H1 (cell line): ENCODE measurements at regions not wholly inside any gene's neighbourhood (a gene's known extent, or its start where the extent isn't known, plus 50 kb on each side); places are given as distances from the start of the nearest gene placed in this dataset.

ENCODE experiments used
- CTCF ChIA-PET: fragments of 300-600 bp; sonication (Branson Sonifier 250); formaldehyde crosslinking; loops from one replicate; lab custom pipeline; 2021; ENCODE audit not compliant: partially characterized antibody; lab: Charles Lee
- POLR2A ChIA-PET: fragments of 300-600 bp; sonication (Branson Sonifier 250); formaldehyde crosslinking; loops from one replicate; lab custom pipeline; 2021; ENCODE audit warnings: inconsistent platforms; ENCODE audit not compliant: partially characterized antibody; lab: Charles Lee
- DNase-seq, 2 experiments: peaks; one replicate each; pipeline versions ENCODE4 v3.0.0 to v3.0.0-alpha.2; 2010 to 2022; ENCODE audit warnings: low spot score in 2 of 2, low read depth in 1 of 2, mixed read lengths in 1 of 2
- FAIRE-seq: peaks from 2 replicates; lab custom pipeline; 2011; peaks lifted over from hg19 to GRCh38; lab: Jason Lieb, UNC
- H2AFZ ChIP-seq: 2 replicates; pipeline ENCODE4 v1.8.1; 2012; ENCODE audit warnings: low read length, inconsistent platforms
- H2AK5ac ChIP-seq: 2 replicates; pipeline ENCODE4 v1.6.1; 2013; ENCODE audit warnings: low read depth, low read length
- H2BK120ac ChIP-seq: replicated peaks from 2 replicates; pipeline ENCODE3; 2013; ENCODE audit warnings: low read depth, low read length, inconsistent platforms
- H2BK12ac ChIP-seq: 2 replicates; pipeline ENCODE4 v1.6.1; 2013; ENCODE audit warnings: low read depth, low read length
- H2BK15ac ChIP-seq: 2 replicates; pipeline ENCODE4 v1.6.1; 2013; ENCODE audit warnings: low read length
- H2BK20ac ChIP-seq: 2 replicates; pipeline ENCODE4 v1.6.1; 2013; ENCODE audit warnings: low read length
- H2BK5ac ChIP-seq: 2 replicates; pipeline ENCODE4 v1.6.1; 2013; ENCODE audit warnings: low read depth, low read length
- H3K14ac ChIP-seq: 2 replicates; pipeline ENCODE4 v1.6.1; 2013; ENCODE audit warnings: inconsistent platforms; ENCODE audit not compliant: insufficient read length
- H3K18ac ChIP-seq: 2 replicates; pipeline ENCODE4 v1.6.1; 2013; ENCODE audit warnings: low read length; ENCODE audit errors: extremely low read depth
- H3K23ac ChIP-seq: 2 replicates; pipeline ENCODE4 v1.6.1; 2013; ENCODE audit warnings: inconsistent platforms; ENCODE audit not compliant: insufficient read length
- H3K23me2 ChIP-seq: 2 replicates; pipeline ENCODE4 v1.6.1; 2013; ENCODE audit warnings: low read depth, low read length
- H3K27ac ChIP-seq: 2 replicates; pipeline ENCODE4 v1.6.1; 2011; ENCODE audit warnings: low read depth, low read length, inconsistent platforms
- H3K27me3 ChIP-seq, 4 experiments: replicated peaks in 1 of 4; 1 replicate in 1 of 4; 2 replicates in 3 of 4; pipeline versions ENCODE4 v1.6.1 to v1.8.1; 2011 to 2013; ENCODE audit warnings: low read length in 3 of 4, mild to moderate bottlenecking in 3 of 4, inconsistent platforms in 2 of 4, mixed read lengths in 2 of 4, moderate library complexity in 1 of 4; ENCODE audit not compliant: control insufficient read depth in 3 of 4, insufficient read depth in 3 of 4; ENCODE audit errors: extremely low read depth in 1 of 4
- H3K36me3 ChIP-seq, 4 experiments: 2 replicates each; pipeline versions ENCODE4 v1.6.1 to v1.8.1; 2011 to 2013; ENCODE audit warnings: mild to moderate bottlenecking in 4 of 4, low read length in 3 of 4, moderate library complexity in 2 of 4, control low read depth in 1 of 4, inconsistent platforms in 1 of 4; ENCODE audit not compliant: insufficient read depth in 4 of 4, control insufficient read depth in 2 of 4
- H3K4ac ChIP-seq: replicated peaks from 2 replicates; pipeline ENCODE3; 2013; ENCODE audit warnings: low read length, low read depth, mixed read lengths, inconsistent platforms; ENCODE audit not compliant: insufficient read length
- H3K4me1 ChIP-seq, 4 experiments: replicated peaks in 1 of 4; 1 replicate in 1 of 4; 2 replicates in 3 of 4; pipeline versions ENCODE4 v1.6.1 to v1.8.1; 2011 to 2013; ENCODE audit warnings: low read length in 3 of 4, inconsistent platforms in 2 of 4, mixed read lengths in 1 of 4; ENCODE audit not compliant: insufficient read depth in 4 of 4, control insufficient read depth in 3 of 4
- H3K4me2 ChIP-seq, 2 experiments: 2 replicates each; pipeline versions ENCODE4 v1.6.1 to v1.8.1; 2011 to 2013; ENCODE audit warnings: low read depth in 2 of 2, low read length in 2 of 2, control low read depth in 1 of 2, inconsistent platforms in 1 of 2, mild to moderate bottlenecking in 1 of 2; ENCODE audit not compliant: insufficient read depth in 1 of 2
- H3K4me3 ChIP-seq, 4 experiments: fragments of 200-600, 300-600 bp in 1 of 4; sonication (generic), shearing (Covaris generic), sonication (Bioruptor Twin) in 1 of 4; 2 replicates each; pipeline versions ENCODE4 v1.5.1 to v1.8.1; 2011 to 2016; ENCODE audit warnings: low read length in 4 of 4, low read depth in 3 of 4, control low read depth in 2 of 4, inconsistent platforms in 2 of 4, mild to moderate bottlenecking in 2 of 4, mixed read lengths in 1 of 4, moderate library complexity in 1 of 4; ENCODE audit not compliant: insufficient read depth in 2 of 4; ENCODE audit errors: extremely low read depth in 1 of 4
- H3K56ac ChIP-seq: replicated peaks from 2 replicates; pipeline ENCODE3; 2013; ENCODE audit warnings: low read depth, mild to moderate bottlenecking, mixed read lengths, low read length, inconsistent platforms; ENCODE audit not compliant: insufficient read length
- H3K79me1 ChIP-seq: 2 replicates; pipeline ENCODE4 v1.6.1; 2013; ENCODE audit warnings: low read depth, low read length, control low read depth
- H3K79me2 ChIP-seq, 2 experiments: 2 replicates each; pipeline versions ENCODE4 v1.6.1 to v1.8.1; 2012 to 2013; ENCODE audit warnings: low read length in 2 of 2, mild to moderate bottlenecking in 2 of 2, inconsistent platforms in 1 of 2; ENCODE audit not compliant: insufficient read depth in 2 of 2, control insufficient read depth in 1 of 2
- H3K9ac ChIP-seq, 4 experiments: replicated peaks in 1 of 4; 1 replicate in 1 of 4; 2 replicates in 3 of 4; pipeline versions ENCODE4 v1.6.1 to v1.8.1; 2011 to 2013; ENCODE audit warnings: low read depth in 3 of 4, low read length in 3 of 4, control low read depth in 2 of 4, mild to moderate bottlenecking in 2 of 4, moderate library complexity in 2 of 4, inconsistent platforms in 1 of 4; ENCODE audit errors: extremely low read depth in 1 of 4
- H3K9me3 ChIP-seq, 2 experiments: 2 replicates each; pipeline versions ENCODE4 v1.6.1 to v1.8.1; 2012 to 2013; ENCODE audit warnings: mild to moderate bottlenecking in 2 of 2, moderate library complexity in 2 of 2, control low read depth in 1 of 2, inconsistent platforms in 1 of 2, low read depth in 1 of 2, low read length in 1 of 2, mixed read lengths in 1 of 2; ENCODE audit not compliant: insufficient read depth in 2 of 2
- H4K20me1 ChIP-seq, 2 experiments: replicated peaks in 1 of 2; 2 replicates each; pipeline versions ENCODE3 to v1.8.1; 2011 to 2013; ENCODE audit warnings: inconsistent platforms in 2 of 2, low read length in 2 of 2, mild to moderate bottlenecking in 1 of 2; ENCODE audit not compliant: insufficient read depth in 2 of 2, control insufficient read depth in 1 of 2
- H4K5ac ChIP-seq: 2 replicates; pipeline ENCODE4 v1.6.1; 2013; ENCODE audit warnings: low read length, low read depth, mixed read lengths, inconsistent platforms; ENCODE audit not compliant: insufficient read length
- H4K8ac ChIP-seq: 2 replicates; pipeline ENCODE4 v1.8.0; 2013; ENCODE audit warnings: mild to moderate bottlenecking, moderate library complexity, low read length, inconsistent platforms; ENCODE audit not compliant: insufficient read depth; ENCODE audit errors: extremely low read depth
- H4K91ac ChIP-seq: replicated peaks from 2 replicates; pipeline ENCODE3; 2013; ENCODE audit warnings: low read length, mixed read lengths, inconsistent platforms; ENCODE audit not compliant: insufficient read length
- BRCA1 ChIP-seq: IDR thresholded peaks from 2 replicates; pipeline ENCODE4 v1.6.1; 2012; ENCODE audit warnings: low read depth, low read length, improper control_type of control experiment
- CBX5 ChIP-seq: fragments of 300-800, 300-1000 bp; sonication (generic); IDR thresholded peaks from 2 replicates; pipeline ENCODE4 v1.7.1; 2016; ENCODE audit warnings: antibody characterized with exemption, low read length, low read depth
- WGBS, 2 experiments: shearing (Covaris generic) in 1 of 2; methylation state at CpG; one replicate each; pipeline versions ENCODE4 v1.1.6 to v1.1.7; 2013 to 2015; ENCODE audit warnings: low lambda C conversion rate in 2 of 2, mixed read lengths in 2 of 2, inconsistent platforms in 1 of 2, low coverage in 1 of 2, missing lambda C conversion rate in 1 of 2; ENCODE audit not compliant: insufficient replicate concordance in 2 of 2, insufficient coverage in 1 of 2, insufficient read length in 1 of 2; ENCODE audit errors: extremely low coverage in 1 of 2, missing lambda C conversion rate in 1 of 2; 5-methylcytosine and 5-hydroxymethylcytosine counted together

GRCh38 chr16:75942351-75942750 is 216.1 kb upstream of the CPHXL start:
- TF ChIP-seq BRCA1 (no peak), CBX5 (no peak)
- TF ChIP-seq, all 59 proteins: peak for 0
- POLR2A ChIA-PET: no interaction called here

More at GRCh38 chr16:75942351-75942750, 216.1 kb upstream of the CPHXL start:
- H4K5ac ChIP-seq: no peak overlapping the region
- no peak overlapping the region for H3K23ac ChIP-seq
- H4K91ac ChIP-seq: no peak overlapping the region
- no peak overlapping the region for H3K56ac ChIP-seq
- no peak overlapping the region for H3K9ac ChIP-seq
- WGBS, 2 experiments: 89% methylated on average over 3 of the region's 3 CpGs; no CpG with 5 or more reads in 1 of the 2 experiments
- H3K27me3 ChIP-seq: peaks cover 0 to 9% (median 0%) of the 10 kb centered on the region in 4 experiments; a peak in 4 of 7 replicates
- H2BK5ac ChIP-seq: no peak overlapping the region
- no peak overlapping the region for H3K27ac ChIP-seq
- no peaks in the 10 kb centered on the region for H4K20me1 ChIP-seq
- H3K36me3 ChIP-seq: no peaks in the 10 kb centered on the region
- H3K9me3 ChIP-seq: no peaks in the 10 kb centered on the region
- no peak overlapping the region for H2AK5ac ChIP-seq
- no peak overlapping the region for H2BK15ac ChIP-seq
- H3K23me2 ChIP-seq: no peaks in the 10 kb centered on the region
- H3K4ac ChIP-seq: no peak overlapping the region
- H3K79me1 ChIP-seq: no peaks in the 10 kb centered on the region
- no peak overlapping the region for H3K14ac ChIP-seq
- H2BK120ac ChIP-seq: no peak overlapping the region
- no peaks in the 10 kb centered on the region for H3K79me2 ChIP-seq
- H2BK20ac ChIP-seq: no peak overlapping the region
- no peak overlapping the region for H3K4me2 ChIP-seq
- no peak overlapping the region for H3K4me3 ChIP-seq
- no peak overlapping the region for H4K8ac ChIP-seq
- H3K4me1 ChIP-seq: no peaks in the 10 kb centered on the region
- H2AFZ ChIP-seq: no peak overlapping the region
- H3K18ac ChIP-seq: no peak overlapping the region
- no peak for FAIRE-seq
- CTCF ChIA-PET: interaction anchor here (1.4 kb wide), 1 partner anchor 13 kb away, joined by 3 read pairs; no protein-coding TSS in a partner anchor
- no peak overlapping the region for H2BK12ac ChIP-seq
- no peak for DNase-seq
